H9 (cell line): ENCODE measurements at regions not wholly inside any gene's neighbourhood (a gene's known extent, or its start where the extent isn't known, plus 50 kb on each side); places are given as distances from the start of the nearest gene placed in this dataset.

Experiments
- DNase-seq: peaks from one replicate; pipeline ENCODE4 v3.0.0-alpha.2; 2017
- H2AFZ ChIP-seq: one replicate; pipeline ENCODE4 v1.6.1; 2013; ENCODE audit warnings: mild to moderate bottlenecking, low read length, control low read depth, moderate library complexity
- H2AK5ac ChIP-seq: 2 replicates; pipeline ENCODE4 v1.6.1; 2013; ENCODE audit warnings: low read length, control low read depth, mixed read lengths; ENCODE audit not compliant: insufficient read length
- H2BK120ac ChIP-seq: one replicate; pipeline ENCODE4 v1.6.1; 2013; ENCODE audit warnings: low read depth, mild to moderate bottlenecking, low read length, control low read depth, inconsistent platforms; ENCODE audit not compliant: poor library complexity, severe bottlenecking
- H2BK12ac ChIP-seq: 2 replicates; pipeline ENCODE4 v1.6.1; 2013; ENCODE audit warnings: low read length, control low read depth, mixed read lengths, low read depth; ENCODE audit not compliant: insufficient read length
- H2BK15ac ChIP-seq: 2 replicates; pipeline ENCODE4 v1.6.1; 2013; ENCODE audit warnings: low read depth, low read length, control low read depth
- H2BK20ac ChIP-seq: one replicate; pipeline ENCODE4 v1.6.1; 2013; ENCODE audit warnings: low read depth, mild to moderate bottlenecking, low read length, control low read depth, inconsistent platforms; ENCODE audit not compliant: poor library complexity, severe bottlenecking
- H2BK5ac ChIP-seq: 2 replicates; pipeline ENCODE4 v1.6.1; 2013; ENCODE audit warnings: low read length, control low read depth, mixed read lengths; ENCODE audit not compliant: insufficient read length
- H3K14ac ChIP-seq: 2 replicates; pipeline ENCODE4 v1.6.1; 2013; ENCODE audit warnings: low read length, control low read depth; ENCODE audit not compliant: insufficient read depth
- H3K18ac ChIP-seq: 2 replicates; pipeline ENCODE4 v1.6.1; 2013; ENCODE audit warnings: low read depth, mild to moderate bottlenecking, mixed read lengths, low read length, control low read depth; ENCODE audit not compliant: insufficient read length
- H3K23ac ChIP-seq: 2 replicates; pipeline ENCODE4 v1.6.1; 2013; ENCODE audit warnings: low read length, control low read depth, mixed read lengths, low read depth; ENCODE audit not compliant: insufficient read length
- H3K23me2 ChIP-seq: 2 replicates; pipeline ENCODE4 v1.6.1; 2013; ENCODE audit warnings: low read depth, mild to moderate bottlenecking, mixed read lengths, low read length, control low read depth; ENCODE audit not compliant: insufficient read length, poor library complexity, severe bottlenecking
- H3K27ac ChIP-seq: 2 replicates; pipeline ENCODE4 v1.5.1; 2013; ENCODE audit warnings: low read length, control low read depth, mixed read lengths, low read depth; ENCODE audit not compliant: insufficient read length
- H3K27me3 ChIP-seq: 2 replicates; pipeline ENCODE4 v1.6.1; 2013; ENCODE audit warnings: low read length, control low read depth, inconsistent platforms; ENCODE audit not compliant: insufficient read depth
- H3K4ac ChIP-seq: 2 replicates; pipeline ENCODE4 v1.6.1; 2013; ENCODE audit warnings: low read depth, mild to moderate bottlenecking, control low read depth, inconsistent platforms, low read length, moderate library complexity
- H3K4me1 ChIP-seq: 2 replicates; pipeline ENCODE4 v1.6.1; 2013; ENCODE audit warnings: low read length, control low read depth, inconsistent platforms; ENCODE audit not compliant: insufficient read depth
- H3K4me2 ChIP-seq: 2 replicates; pipeline ENCODE4 v1.6.1; 2013; ENCODE audit warnings: low read length, control low read depth, mixed read lengths; ENCODE audit not compliant: insufficient read length, insufficient read depth
- H3K56ac ChIP-seq: 2 replicates; pipeline ENCODE4 v1.6.1; 2013; ENCODE audit warnings: low read depth, mild to moderate bottlenecking, mixed read lengths, low read length, control low read depth; ENCODE audit not compliant: insufficient read length
- H3K79me1 ChIP-seq: 2 replicates; pipeline ENCODE4 v1.6.1; 2013; ENCODE audit warnings: low read depth, mild to moderate bottlenecking, moderate library complexity, low read length, control low read depth, inconsistent platforms; ENCODE audit not compliant: insufficient read depth, poor library complexity, severe bottlenecking
- H3K79me2 ChIP-seq: 2 replicates; pipeline ENCODE4 v1.6.1; 2013; ENCODE audit warnings: low read length, control low read depth, inconsistent platforms; ENCODE audit not compliant: insufficient read depth
- H3K9ac ChIP-seq: 2 replicates; pipeline ENCODE4 v1.6.1; 2013; ENCODE audit warnings: low read length, control low read depth, mixed read lengths; ENCODE audit not compliant: insufficient read length; ENCODE audit errors: extremely low read depth
- H3K9me3 ChIP-seq: one replicate; pipeline ENCODE4 v1.6.1; 2013; ENCODE audit warnings: low read depth, low read length, inconsistent platforms; ENCODE audit not compliant: control insufficient read depth
- H3T11ph ChIP-seq: one replicate; pipeline ENCODE4 v1.6.1; 2013; ENCODE audit warnings: mild to moderate bottlenecking, low read length, control low read depth, inconsistent platforms
- H4K20me1 ChIP-seq: one replicate; pipeline ENCODE4 v1.6.1; 2013; ENCODE audit not compliant: control insufficient read depth, insufficient read length, insufficient read depth
- H4K5ac ChIP-seq: 2 replicates; pipeline ENCODE4 v1.6.1; 2013; ENCODE audit warnings: low read depth, mild to moderate bottlenecking, mixed read lengths, low read length, control low read depth; ENCODE audit not compliant: insufficient read length
- H4K8ac ChIP-seq: replicated peaks from 2 replicates; pipeline ENCODE4 v1.6.1; 2013; ENCODE audit warnings: low read length, control low read depth, mixed read lengths, low read depth; ENCODE audit not compliant: insufficient read length
- H4K91ac ChIP-seq: 2 replicates; pipeline ENCODE4 v1.6.1; 2013; ENCODE audit warnings: low read depth, mild to moderate bottlenecking, moderate library complexity, mixed read lengths, low read length, control low read depth; ENCODE audit not compliant: insufficient read length
- H3K27ac Mint-ChIP-seq, 3 experiments: 2 replicates in 2 of 3; 3 replicates in 1 of 3; pipeline ENCODE4 v1.8.0; 2020 to 2021; ENCODE audit warnings: mixed read lengths in 3 of 3, mild to moderate bottlenecking in 1 of 3, moderate library complexity in 1 of 3
- H3K27me3 Mint-ChIP-seq: 2 replicates; pipeline ENCODE4 v1.8.0; 2021; ENCODE audit warnings: low read depth, mild to moderate bottlenecking, moderate library complexity, mixed read lengths
- H3K36me3 Mint-ChIP-seq, 3 experiments: 2 replicates in 2 of 3; 3 replicates in 1 of 3; pipeline ENCODE4 v1.8.0; 2020 to 2021; ENCODE audit warnings: low read depth in 3 of 3, mixed read lengths in 3 of 3; ENCODE audit not compliant: insufficient read depth in 1 of 3
- H3K4me1 Mint-ChIP-seq, 2 experiments: 2 replicates each; pipeline ENCODE4 v1.8.0; 2020; ENCODE audit warnings: mixed read lengths in 2 of 2
- H3K4me3 Mint-ChIP-seq, 2 experiments: 2 replicates in 1 of 2; 3 replicates in 1 of 2; pipeline ENCODE4 v1.8.0; 2020 to 2021; ENCODE audit warnings: mild to moderate bottlenecking in 2 of 2, mixed read lengths in 2 of 2, moderate library complexity in 1 of 2
- H3K9me3 Mint-ChIP-seq, 2 experiments: 2 replicates in 1 of 2; 3 replicates in 1 of 2; pipeline ENCODE4 v1.8.0; 2020; ENCODE audit warnings: mild to moderate bottlenecking in 2 of 2, mixed read lengths in 2 of 2, moderate library complexity in 1 of 2
- CTCF ChIP-seq: fragments of 200-600 bp; sonication (generic); conservative IDR thresholded peaks from 3 replicates; pipeline ENCODE4 v1.8.0; 2021; ENCODE audit warnings: antibody characterized with exemption, mild to moderate bottlenecking
- WGBS: extraction: QIAGEN DNeasy Blood & Tissue Kit; methylation state at CpG from one replicate; pipeline ENCODE4 v1.1.7; 2013; ENCODE audit warnings: missing lambda C conversion rate, low lambda C conversion rate, mixed read lengths; ENCODE audit not compliant: insufficient read length; ENCODE audit errors: extremely low coverage; 5-methylcytosine and 5-hydroxymethylcytosine counted together

GRCh38 chr22:48566741-48567140 lies 1260.9 kb downstream of the BRD1 start:
- H3K27me3 ChIP-seq = no peaks in the 10 kb centered on the region

More at GRCh38 chr22:48566741-48567140, 1260.9 kb downstream of the BRD1 start:
- Mint-ChIP-seq H3K4me1 (peaks cover 0 to 5% of the 10 kb centered on the region in 2 experiments; a peak in 1 of 4 replicates), H3K4me3 (no peak overlapping the region), H3K9me3 (peaks cover 16 to 21% of the 10 kb centered on the region in 2 experiments), H3K27ac (no peak overlapping the region), H3K36me3 (peaks cover 17 to 22% (median 18%) of the 10 kb centered on the region in 3 experiments), H3K27me3 (peaks cover 4% of the 10 kb centered on the region)
- no peak overlapping the region for H2BK120ac ChIP-seq
- no peak overlapping the region for H4K5ac ChIP-seq
- no peak overlapping the region for H2AFZ ChIP-seq
- H3K56ac ChIP-seq = no peak overlapping the region
- H3K9ac ChIP-seq = no peak overlapping the region
- H3K4me2 ChIP-seq = no peak overlapping the region
- no peak overlapping the region for H3T11ph ChIP-seq
- no peak for DNase-seq
- no peak overlapping the region for H3K23ac ChIP-seq
- no peak overlapping the region for H3K18ac ChIP-seq
- no CpG with 5 or more reads among the region's 13 CpGs for whole genome bisulfite sequencing
- no peaks in the 10 kb centered on the region; the same call in 1 of the 2 replicates for H3K79me2 ChIP-seq
- no peaks in the 10 kb centered on the region for H3K4me1 ChIP-seq
- H2BK15ac ChIP-seq = no peak overlapping the region
- no peak overlapping the region for H4K91ac ChIP-seq
- no peaks in the 10 kb centered on the region for H3K79me1 ChIP-seq
- no peak overlapping the region for H3K14ac ChIP-seq
- H2BK20ac ChIP-seq = no peak overlapping the region
- no peak overlapping the region for H2BK5ac ChIP-seq
- no peak overlapping the region for H2AK5ac ChIP-seq
- H2BK12ac ChIP-seq = no peak overlapping the region
- no peaks in the 10 kb centered on the region for H3K9me3 ChIP-seq
- H3K4ac ChIP-seq = no peak overlapping the region
- no peak for TF ChIP-seq CTCF
- H4K20me1 ChIP-seq = peaks cover 5% of the 10 kb centered on the region
- H3K27ac ChIP-seq = no peak overlapping the region
- H3K23me2 ChIP-seq = no peaks in the 10 kb centered on the region
- no peak overlapping the region for H4K8ac ChIP-seq
